Esophagus muscularis mucosa (tissue), 4 donors: ENCODE measurements at regions not wholly inside any gene's neighbourhood (a gene's known extent, or its start where the extent isn't known, plus 50 kb on each side); places are given as distances from the start of the nearest gene placed in this dataset.
"Not testable (repeated sequence)": the region's sequence is repeated elsewhere in the genome, so short reads cannot be mapped to it uniquely, and the experiment has no call there.

Source experiments
- DNase-seq: peaks from one replicate; pipeline ENCODE4 v3.0.0-alpha.2; 2017; ENCODE audit errors: extremely low spot score
- H3K27ac ChIP-seq, 4 donors: fragments of 200-600 bp; sonication (generic); replicated peaks in 1 of 4; 1 replicate in 3 of 4; 2 replicates in 1 of 4; pipeline ENCODE4 v1.5.1; 2016 to 2019; ENCODE audit warnings: mild to moderate bottlenecking in 1 of 4
- H3K27me3 ChIP-seq, 4 donors: fragments of 200-600 bp; sonication (generic); one replicate each; pipeline versions ENCODE4 v1.5.1 to v1.6.0; 2016 to 2019
- H3K36me3 ChIP-seq, 4 donors: fragments of 200-600 bp; sonication (generic); one replicate each; pipeline ENCODE4 v1.5.1; 2016 to 2019
- H3K4me1 ChIP-seq, 4 donors: fragments of 200-600 bp; sonication (generic); one replicate each; pipeline ENCODE4 v1.5.1; 2016 to 2019
- H3K4me3 ChIP-seq, 4 donors: fragments of 200-600 bp; sonication (generic); 1 replicate in 2 of 4; 2 replicates in 2 of 4; pipeline ENCODE4 v1.5.1; 2016 to 2019; ENCODE audit warnings: mild to moderate bottlenecking in 4 of 4, moderate library complexity in 1 of 4
- H3K9me3 ChIP-seq, 4 donors: fragments of 200-600 bp; sonication (generic); 1 replicate in 3 of 4; 2 replicates in 1 of 4; pipeline ENCODE4 v1.5.1; 2016 to 2019
- EP300 ChIP-seq: sonication (generic); formaldehyde crosslinking; IDR thresholded peaks from one replicate; pipeline ENCODE4 v1.6.1; 2017; ENCODE audit warnings: antibody characterized with exemption
- POLR2A ChIP-seq: fragments of 450-650 bp; IDR thresholded peaks from one replicate; pipeline ENCODE4 v1.6.1; 2017; ENCODE audit warnings: antibody characterized with exemption, moderate library complexity, mild to moderate bottlenecking, low read depth
- POLR2AphosphoS5 ChIP-seq, 2 donors: sonication (generic); formaldehyde crosslinking; IDR thresholded peaks; one replicate each; pipeline ENCODE4 v1.6.1; 2017; ENCODE audit warnings: antibody characterized with exemption in 2 of 2
- WGBS: methylation state at CpG from one replicate; pipeline ENCODE4 v1.1.5; 2018; 5-methylcytosine and 5-hydroxymethylcytosine counted together
- intact Hi-C: fragments of 100-400 bp; cut with DNase I; formaldehyde crosslinking; loops from one replicate; pipeline ENCODE4 v1.15.1; 2023
- TF ChIP-seq, protein P1 (sequence below), 3 experiments: fragments of 200-600 bp in 2 of 3; fragments of 450-650 bp in 1 of 3; sonication (generic) in 2 of 3; IDR thresholded peaks; one replicate each; pipeline ENCODE4 v1.5.1; 2017 to 2019; ENCODE audit warnings: antibody characterized with exemption in 3 of 3, mild to moderate bottlenecking in 2 of 3, moderate library complexity in 1 of 3

- DNase-seq, result no peak
- Histone ChIP-seq H3K9me3 (no peaks in the 10 kb centered on the region), H3K27me3 (peaks cover 0 to 6% (median 0%) of the 10 kb centered on the region in 4 donors), H3K4me3 (no peak overlapping the region), H3K4me1 (no peaks in the 10 kb centered on the region), H3K27ac (no peak overlapping the region), H3K36me3 (no peaks in the 10 kb centered on the region)
- WGBS, result 97% methylated on average over 17 of the region's 17 CpGs
- intact Hi-C loops, result no loop called here
- TF ChIP-seq POLR2A (no peak), EP300 (no peak), POLR2AphosphoS5 (IDR thresholded peaks at IDR 0.05) (no peak)
- TF ChIP-seq, protein P1, sequence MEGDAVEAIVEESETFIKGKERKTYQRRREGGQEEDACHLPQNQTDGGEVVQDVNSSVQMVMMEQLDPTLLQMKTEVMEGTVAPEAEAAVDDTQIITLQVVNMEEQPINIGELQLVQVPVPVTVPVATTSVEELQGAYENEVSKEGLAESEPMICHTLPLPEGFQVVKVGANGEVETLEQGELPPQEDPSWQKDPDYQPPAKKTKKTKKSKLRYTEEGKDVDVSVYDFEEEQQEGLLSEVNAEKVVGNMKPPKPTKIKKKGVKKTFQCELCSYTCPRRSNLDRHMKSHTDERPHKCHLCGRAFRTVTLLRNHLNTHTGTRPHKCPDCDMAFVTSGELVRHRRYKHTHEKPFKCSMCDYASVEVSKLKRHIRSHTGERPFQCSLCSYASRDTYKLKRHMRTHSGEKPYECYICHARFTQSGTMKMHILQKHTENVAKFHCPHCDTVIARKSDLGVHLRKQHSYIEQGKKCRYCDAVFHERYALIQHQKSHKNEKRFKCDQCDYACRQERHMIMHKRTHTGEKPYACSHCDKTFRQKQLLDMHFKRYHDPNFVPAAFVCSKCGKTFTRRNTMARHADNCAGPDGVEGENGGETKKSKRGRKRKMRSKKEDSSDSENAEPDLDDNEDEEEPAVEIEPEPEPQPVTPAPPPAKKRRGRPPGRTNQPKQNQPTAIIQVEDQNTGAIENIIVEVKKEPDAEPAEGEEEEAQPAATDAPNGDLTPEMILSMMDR (IDR thresholded peaks at IDR 0.05), result no peak
These were observed 133.0 kb upstream of the FAN1 start for GRCh38 chr15:30770759-30771158.

DNA sequence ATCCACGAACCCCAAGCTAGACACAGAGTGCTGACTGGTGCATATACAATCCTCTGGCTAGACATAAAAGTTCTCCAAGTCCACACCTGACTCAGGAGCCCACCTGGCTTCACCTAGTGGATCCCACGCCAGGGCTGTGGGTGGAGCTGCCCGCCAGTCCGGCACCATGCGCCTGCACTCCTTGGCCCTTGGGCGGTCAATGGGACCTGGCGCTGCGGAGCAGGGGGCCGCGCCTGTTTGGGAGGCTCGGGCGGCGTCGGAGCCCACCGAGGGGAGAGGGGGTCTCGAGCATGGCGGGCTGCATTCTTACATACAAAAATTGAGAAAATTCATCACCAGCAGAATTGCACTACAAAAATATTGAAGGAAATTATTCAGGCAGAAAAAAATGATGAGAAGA, 120.7 kb upstream of the FAN1 start:
- no peaks in the 10 kb centered on the region for H3K36me3 ChIP-seq
- H3K4me1 ChIP-seq, result no peaks in the 10 kb centered on the region
- intact Hi-C loops, result no loop called here
- DNase-seq, result no peak
- no peak overlapping the region for H3K4me3 ChIP-seq
- no peak overlapping the region for H3K27ac ChIP-seq
- no peaks in the 10 kb centered on the region for H3K27me3 ChIP-seq
- TF ChIP-seq, protein P1 (IDR thresholded peaks at IDR 0.05), result no peak
- TF ChIP-seq POLR2A (no peak), POLR2AphosphoS5 (IDR thresholded peaks at IDR 0.05) (no peak), EP300 (no peak)
- 96% methylated on average over 17 of the region's 17 CpGs for WGBS
- H3K9me3 ChIP-seq, result no peaks in the 10 kb centered on the region

GRCh38 chr15:30788595-30788994, 115.1 kb upstream of the FAN1 start:
- H3K4me3 ChIP-seq, result no peak overlapping the region
- intact Hi-C loops, result no loop called here
- DNase-seq, result no peak

GRCh38 chr15:30791239-30792175, 112.2 kb upstream of the FAN1 start:
- 95% methylated on average over 16 of the region's 18 CpGs for WGBS
- H3K9me3 ChIP-seq, result no peaks in the 10 kb centered on the region
- intact Hi-C loops, result no loop called here
- H3K27me3 ChIP-seq, result peaks cover 0 to 7% (median 0%) of the 10 kb centered on the region in 4 donors
- no peak for DNase-seq
- H3K4me1 ChIP-seq, result no peaks in the 10 kb centered on the region
- H3K4me3 ChIP-seq, result no peak overlapping the region
- no peak overlapping the region for H3K27ac ChIP-seq
- TF ChIP-seq POLR2AphosphoS5 (IDR thresholded peaks at IDR 0.05), result no peak
- TF ChIP-seq EP300, result no peak
- no peaks in the 10 kb centered on the region for H3K36me3 ChIP-seq

More at GRCh38 chr15:30788595-30788994, 115.1 kb upstream of the FAN1 start:
- TF ChIP-seq, protein P1 (IDR thresholded peaks at IDR 0.05), result no peak
- TF ChIP-seq EP300 (no peak), POLR2AphosphoS5 (IDR thresholded peaks at IDR 0.05) (no peak), POLR2A (no peak)
- H3K4me1 ChIP-seq, result no peaks in the 10 kb centered on the region
- peaks cover 0 to 7% (median 0%) of the 10 kb centered on the region in 4 donors for H3K27me3 ChIP-seq
- no peaks in the 10 kb centered on the region for H3K36me3 ChIP-seq
- no peak overlapping the region for H3K27ac ChIP-seq
- no peaks in the 10 kb centered on the region for H3K9me3 ChIP-seq

- H3K27ac ChIP-seq, H3K4me1 ChIP-seq, H3K4me3 ChIP-seq, DNase-seq, H3K27me3 ChIP-seq, H3K9me3 ChIP-seq, H3K36me3 ChIP-seq, intact Hi-C loops: not testable (repeated sequence)
- WGBS, result 41% methylated on average over 3 of the region's 3 CpGs
These were observed 110.9 kb upstream of the FAN1 start for GRCh38 chr15:30792843-30793242.
